ENCODE measurements at regions not wholly inside any gene's neighbourhood (a gene's known extent, or its start where the extent isn't known, plus 50 kb on each side); places are given as distances from the start of the nearest gene placed in this dataset.
"Not testable (repeated sequence)": the region's sequence is repeated elsewhere in the genome, so short reads cannot be mapped to it uniquely, and the experiment has no call there.

GRCh38 chr7:101146-102046 is 91.0 kb upstream of the FAM20C start:
- no peak for DNase-seq (ENCODE audit: low read depth)

- DNase-seq (ENCODE audit: low read depth): no peak
These were observed 90.2 kb upstream of the FAM20C start for GRCh38 chr7:102047-102711.

GRCh38 chr7:102721-103120 is 89.7 kb upstream of the FAM20C start:
- DNase-seq (ENCODE audit: low read depth): no peak

DNA sequence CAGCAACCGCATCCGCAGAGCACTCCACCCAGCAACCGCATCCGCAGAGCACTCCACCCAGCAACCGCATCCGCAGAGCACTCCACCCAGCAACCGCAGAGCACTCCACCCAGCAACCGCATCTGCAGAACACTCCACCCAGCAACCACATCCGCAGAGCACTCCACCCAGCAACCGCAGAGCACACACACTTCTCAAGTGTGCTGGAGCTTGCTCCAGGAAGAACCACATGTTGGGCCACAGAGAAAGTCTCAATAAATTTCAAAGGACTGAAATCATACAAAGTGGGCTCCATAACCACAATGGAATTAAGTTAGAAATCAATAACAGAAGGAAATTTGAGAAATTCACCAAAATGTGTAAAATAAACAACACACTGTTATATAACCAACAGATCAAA is 88.4 kb upstream of the FAM20C start:
- not testable (repeated sequence) for DNase-seq (ENCODE audit: low read depth)

- DNase-seq (ENCODE audit: low read depth): no peak
These were observed 87.4 kb upstream of the FAM20C start for GRCh38 chr7:105002-105401.

DNA sequence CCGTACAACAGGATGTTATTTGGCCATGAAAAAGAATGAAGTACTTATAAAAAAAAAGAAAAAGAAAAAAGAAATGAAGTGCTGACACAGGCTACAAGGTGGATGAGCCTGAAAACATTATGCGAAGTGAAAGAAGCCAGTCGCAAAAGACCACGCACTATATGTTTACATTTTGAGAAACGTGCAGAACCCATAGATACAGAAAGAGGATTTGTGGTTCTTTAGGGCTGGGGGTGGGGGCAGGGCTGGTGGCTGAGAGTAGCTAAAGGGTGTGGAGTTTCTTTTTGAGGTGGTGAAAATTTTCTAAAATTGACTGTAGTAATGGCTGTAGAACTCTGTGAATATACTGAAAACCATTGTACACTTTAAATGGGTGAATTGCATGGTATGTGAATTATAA is 86.0 kb upstream of the FAM20C start:
- DNase-seq (ENCODE audit: low read depth): no peak

DNA sequence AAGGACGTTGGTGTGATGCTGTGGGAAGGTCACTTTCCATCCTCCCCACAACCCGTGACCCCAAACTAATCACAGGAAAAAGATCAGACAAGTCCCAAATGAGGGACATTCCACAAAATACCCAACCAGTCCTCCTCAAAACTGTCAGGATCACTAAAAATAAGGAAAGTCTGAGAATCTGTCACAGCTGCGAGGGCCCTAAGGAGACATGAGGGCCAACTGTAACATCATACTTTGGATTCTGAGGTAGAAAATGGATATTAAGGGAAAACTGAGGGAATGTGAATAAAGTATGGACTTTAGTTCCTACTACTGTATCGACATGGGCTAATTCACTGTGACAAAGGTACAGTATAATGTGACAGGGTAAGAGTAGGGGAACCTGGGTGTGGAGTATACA is 85.1 kb upstream of the FAM20C start:
- no peak for DNase-seq (ENCODE audit: low read depth)

DNA sequence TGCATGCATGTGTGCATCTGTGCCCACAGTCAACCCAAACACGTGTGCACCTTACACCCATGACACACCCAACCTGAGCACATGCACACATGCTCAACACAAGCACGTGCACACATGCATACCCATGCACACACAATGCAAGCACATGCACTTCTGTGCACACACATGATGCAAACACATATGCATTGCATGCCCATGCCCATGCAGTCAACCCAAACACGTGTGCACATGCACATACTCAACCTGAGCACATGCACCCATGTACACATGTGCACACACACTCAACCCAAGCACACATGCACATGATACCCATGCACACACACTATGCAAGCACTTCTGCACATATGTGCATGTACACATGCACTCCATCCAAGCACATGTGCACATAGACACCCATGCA is 84.5 kb upstream of the FAM20C start:
- DNase-seq (ENCODE audit: low read depth): no peak

GRCh38 chr7:109094-109493 is 83.3 kb upstream of the FAM20C start:
- no peak for DNase-seq (ENCODE audit: low read depth)

DNA sequence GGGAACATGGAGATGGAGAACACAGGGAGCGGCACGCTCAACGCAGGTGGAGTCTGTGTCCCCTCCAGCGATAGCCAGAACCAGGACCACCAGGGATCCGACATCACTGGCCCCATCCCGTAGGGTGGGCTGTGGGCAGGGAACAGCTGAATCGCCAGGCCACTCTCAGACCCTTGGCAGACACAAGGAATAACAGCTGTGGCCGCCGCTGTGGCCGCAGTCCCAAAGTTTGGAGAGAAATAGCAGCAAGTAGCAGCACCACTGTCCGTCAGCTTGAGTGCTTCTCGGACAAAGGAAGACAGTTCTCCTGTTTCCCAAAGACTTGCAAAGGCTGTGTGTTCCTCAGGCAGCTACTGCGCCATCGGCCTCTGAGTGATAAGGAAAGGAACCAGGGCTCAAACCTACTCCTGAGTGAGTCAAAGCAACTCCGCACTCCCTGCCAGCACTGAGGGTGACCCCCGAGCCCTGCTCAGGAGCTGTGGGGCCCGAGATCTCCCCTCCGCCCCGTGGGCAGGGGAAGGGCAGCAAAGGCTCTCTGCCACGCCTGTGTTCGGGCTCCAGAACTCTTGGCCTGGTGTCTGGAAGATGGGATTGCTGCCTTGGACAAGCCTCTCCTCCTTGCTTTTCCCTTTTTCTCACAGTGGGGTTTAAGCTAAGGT is 82.3 kb upstream of the FAM20C start:
- no peak for DNase-seq (ENCODE audit: low read depth)

DNA sequence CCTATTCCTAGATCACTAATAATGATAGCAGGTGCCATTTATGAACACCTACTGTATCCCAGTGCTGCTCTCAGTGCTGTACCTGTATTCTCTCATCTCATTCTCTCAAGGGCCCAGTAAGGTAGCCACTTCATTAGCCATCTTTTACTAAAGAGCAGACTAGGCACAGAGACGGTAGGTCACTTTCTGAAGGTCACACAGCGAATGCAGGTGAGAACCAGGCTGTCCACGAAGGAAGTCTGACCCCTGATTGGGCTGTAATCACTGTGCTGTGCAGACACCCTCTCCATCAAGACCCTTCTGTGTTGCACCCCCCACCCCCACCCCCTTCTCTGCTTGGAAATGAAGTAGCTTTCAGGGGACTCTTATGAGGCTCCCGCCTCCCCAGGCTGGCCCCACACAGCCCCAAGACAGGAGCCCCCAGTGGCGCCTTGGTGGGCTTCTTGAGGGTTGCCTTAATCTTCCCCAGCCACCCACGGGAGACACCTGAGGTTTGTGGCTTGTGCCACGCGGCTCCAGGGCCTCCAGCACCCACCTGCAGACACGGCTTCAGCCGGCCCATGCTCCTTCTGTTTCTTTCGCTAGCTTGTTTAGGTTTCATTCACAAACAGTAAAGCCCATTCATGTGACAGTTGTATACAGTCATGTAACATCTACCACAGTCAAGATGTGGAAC is 81.7 kb upstream of the FAM20C start:
- DNase-seq (ENCODE audit: low read depth): no peak

- no peak for DNase-seq (ENCODE audit: low read depth)
These were observed 80.8 kb upstream of the FAM20C start for GRCh38 chr7:111591-111990.

DNA sequence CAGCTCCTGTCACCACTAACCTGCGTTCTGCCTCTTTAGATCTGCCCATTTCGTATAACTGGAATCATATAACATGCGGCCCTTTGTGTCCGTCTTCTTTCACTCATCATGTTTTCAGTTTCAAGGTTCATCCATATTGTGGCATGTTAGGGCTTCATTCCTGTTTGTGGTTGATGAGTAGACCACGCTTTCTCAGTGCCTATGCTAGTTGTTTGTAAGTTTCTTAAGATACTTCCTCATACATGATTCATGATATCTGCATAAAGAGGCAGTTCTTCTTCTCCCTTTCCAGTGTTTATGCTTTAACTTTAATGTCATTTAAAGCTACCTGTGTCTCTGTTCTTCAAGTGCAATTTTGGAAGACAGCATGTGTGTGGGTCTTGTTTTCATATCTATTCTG is 79.5 kb upstream of the FAM20C start:
- no peak for DNase-seq (ENCODE audit: low read depth)

GRCh38 chr7:115274-115911 is 77.0 kb upstream of the FAM20C start:
- no peak for DNase-seq (ENCODE audit: low read depth)

GRCh38 chr7:116188-116981 is 76.0 kb upstream of the FAM20C start:
- no peak for DNase-seq (ENCODE audit: low read depth)

- DNase-seq (ENCODE audit: low read depth): no peak
These were observed 74.3 kb upstream of the FAM20C start for GRCh38 chr7:117836-118614.

DNA sequence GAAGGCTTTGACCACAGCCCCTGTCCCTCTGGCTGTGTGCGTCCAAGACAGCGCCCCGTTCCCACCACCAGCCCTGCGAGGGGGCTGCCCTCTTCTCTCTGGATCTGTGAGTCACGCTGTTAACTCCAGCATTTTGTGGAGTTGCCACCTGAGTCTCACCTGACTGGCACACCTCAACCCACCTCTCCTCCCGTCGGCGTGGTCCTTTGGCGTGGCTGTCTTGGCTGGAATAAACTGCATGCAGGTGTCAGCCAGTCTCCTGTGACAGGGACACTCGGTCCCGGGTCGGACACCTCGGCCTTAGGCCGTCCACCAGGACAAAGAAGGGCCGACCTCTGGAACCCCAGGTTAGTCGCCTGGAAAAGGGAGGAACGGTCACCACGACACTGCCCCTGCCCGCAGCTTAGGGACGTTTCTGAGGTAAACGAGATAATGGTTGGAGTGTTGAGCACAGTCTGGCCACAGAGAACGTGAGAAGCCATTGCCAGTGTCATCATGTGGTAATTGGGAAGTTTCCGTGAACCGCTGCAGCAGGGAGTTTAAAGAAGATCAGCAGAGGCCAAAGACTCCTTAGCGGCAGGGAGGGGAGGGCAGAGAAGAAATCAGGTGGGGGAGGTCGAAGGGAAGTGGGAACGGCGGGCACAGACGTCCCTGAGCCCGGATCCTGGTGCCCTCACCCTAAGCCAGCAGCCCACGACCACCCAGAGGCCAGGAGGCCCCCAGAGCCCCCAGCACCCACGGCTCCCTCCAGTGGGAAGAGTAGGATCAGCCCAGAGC is 73.6 kb upstream of the FAM20C start:
- no peak for DNase-seq (ENCODE audit: low read depth)

- no peak for DNase-seq (ENCODE audit: low read depth)
These were observed 72.8 kb upstream of the FAM20C start for GRCh38 chr7:119392-120163.
